ENCODE measurements at regions not wholly inside any gene's neighbourhood (a gene's known extent, or its start where the extent isn't known, plus 50 kb on each side); places are given as distances from the start of the nearest gene placed in this dataset.

GRCh38 chr2:41955316-41956043 lies 92.3 kb upstream of the PKDCC start:
- peaks cover 10% of the 10 kb centered on the region for H3K27me3 Mint-ChIP-seq (ENCODE audit: low read depth)
- no peaks in the 10 kb centered on the region for H3K4me1 Mint-ChIP-seq (ENCODE audit: low read depth)
- no peak overlapping the region for H3K4me3 Mint-ChIP-seq
- no peak overlapping the region for H3K27ac Mint-ChIP-seq
- H3K9me3 Mint-ChIP-seq = no peaks in the 10 kb centered on the region
- H3K36me3 Mint-ChIP-seq (ENCODE audit: low read depth) = no peaks in the 10 kb centered on the region

DNA sequence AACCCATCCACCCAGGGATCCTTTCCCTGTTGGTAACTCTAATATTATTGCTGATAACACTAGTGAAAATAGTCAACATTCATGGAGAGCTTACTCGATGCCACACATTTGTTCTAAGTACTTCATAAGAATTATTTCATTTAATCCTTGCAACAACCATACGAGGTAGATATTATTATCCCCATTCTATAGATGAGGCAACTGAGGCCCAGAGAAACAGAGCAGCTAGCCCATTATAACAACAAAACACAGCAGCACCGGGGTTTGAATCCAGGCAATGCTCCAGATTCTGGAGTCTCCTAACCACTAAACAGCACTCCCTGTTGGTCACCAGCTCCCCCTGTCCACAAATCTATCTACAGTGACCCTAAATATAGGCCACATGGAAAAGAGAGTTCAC lies 90.4 kb upstream of the PKDCC start:
- H3K27me3 Mint-ChIP-seq (ENCODE audit: low read depth) = peaks cover 14% of the 10 kb centered on the region
- no peak overlapping the region for H3K27ac Mint-ChIP-seq
- H3K9me3 Mint-ChIP-seq = no peaks in the 10 kb centered on the region
- no peak overlapping the region for H3K4me3 Mint-ChIP-seq
- H3K36me3 Mint-ChIP-seq (ENCODE audit: low read depth) = no peaks in the 10 kb centered on the region
- H3K4me1 Mint-ChIP-seq (ENCODE audit: low read depth) = no peaks in the 10 kb centered on the region

DNA sequence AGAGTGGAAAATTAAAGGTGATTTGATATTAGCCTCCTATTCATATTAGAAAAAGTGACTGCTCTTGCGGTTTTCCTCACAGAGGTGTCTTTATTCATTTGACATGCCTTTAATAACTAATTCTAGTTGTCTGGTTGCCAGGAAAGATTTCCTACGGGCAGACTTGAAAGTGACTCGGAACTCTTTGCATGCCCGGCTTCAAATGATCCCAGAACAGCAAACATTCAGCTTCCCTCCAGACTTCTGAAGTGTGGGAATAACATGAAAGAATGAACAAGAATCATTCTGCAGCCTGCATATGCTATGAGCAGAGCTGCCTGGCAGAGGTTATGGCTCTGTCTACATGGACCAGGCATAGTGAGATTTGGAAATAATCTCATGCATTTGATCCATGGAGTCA lies 89.6 kb upstream of the PKDCC start:
- Mint-ChIP-seq H3K4me1 (ENCODE audit: low read depth) (no peaks in the 10 kb centered on the region), H3K36me3 (ENCODE audit: low read depth) (no peaks in the 10 kb centered on the region), H3K4me3 (no peak overlapping the region)

DNA sequence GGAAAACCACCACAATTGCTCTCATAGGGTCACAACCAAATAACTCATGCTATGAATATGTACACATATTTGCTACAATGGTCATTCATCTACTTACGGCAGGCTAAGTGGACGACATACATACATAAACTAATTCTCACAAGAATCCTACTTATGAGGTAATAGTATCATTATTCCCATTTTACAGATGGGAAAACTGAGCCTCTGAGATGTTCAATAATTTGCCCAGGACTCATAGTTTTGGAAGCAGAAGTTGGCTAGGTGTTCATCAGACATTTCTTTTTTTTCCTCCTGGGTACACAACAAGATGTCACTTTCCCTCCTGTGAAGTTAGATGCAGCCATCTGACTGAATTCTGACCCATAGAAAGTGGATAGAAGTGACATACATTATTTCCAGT lies 89.0 kb upstream of the PKDCC start:
- Mint-ChIP-seq H3K4me3 (no peak overlapping the region), H3K27me3 (ENCODE audit: low read depth) (peaks cover 14% of the 10 kb centered on the region), H3K4me1 (ENCODE audit: low read depth) (no peaks in the 10 kb centered on the region), H3K27ac (no peak overlapping the region), H3K36me3 (ENCODE audit: low read depth) (no peaks in the 10 kb centered on the region), H3K9me3 (no peaks in the 10 kb centered on the region)

More for the DNA sequence above, 89.6 kb upstream of the PKDCC start:
- peaks cover 14% of the 10 kb centered on the region for H3K27me3 Mint-ChIP-seq (ENCODE audit: low read depth)
- H3K27ac Mint-ChIP-seq = no peak overlapping the region
- H3K9me3 Mint-ChIP-seq = no peaks in the 10 kb centered on the region

DNA sequence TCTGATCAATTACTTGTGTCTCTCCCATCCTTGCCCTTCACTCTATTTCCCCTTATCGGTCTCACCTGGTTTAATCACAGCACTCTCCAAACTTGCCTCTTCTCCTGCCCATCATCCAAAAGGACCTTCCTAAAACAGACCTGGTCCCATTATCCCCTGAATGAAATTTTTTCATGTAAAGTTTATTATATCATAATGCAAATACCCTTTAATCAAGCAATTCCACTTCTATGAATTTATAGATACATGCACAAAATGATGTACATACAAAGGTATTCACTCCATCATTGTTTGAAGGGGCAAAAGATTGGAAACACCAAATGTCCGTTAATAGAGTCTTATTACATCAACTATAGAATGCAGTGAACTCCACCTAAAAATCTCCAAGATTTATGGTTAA lies 88.1 kb upstream of the PKDCC start:
- Mint-ChIP-seq H3K36me3 (ENCODE audit: low read depth) (no peaks in the 10 kb centered on the region), H3K27ac (no peak overlapping the region), H3K4me3 (no peak overlapping the region), H3K9me3 (no peaks in the 10 kb centered on the region), H3K4me1 (ENCODE audit: low read depth) (no peaks in the 10 kb centered on the region), H3K27me3 (ENCODE audit: low read depth) (peaks cover 14% of the 10 kb centered on the region)

DNA sequence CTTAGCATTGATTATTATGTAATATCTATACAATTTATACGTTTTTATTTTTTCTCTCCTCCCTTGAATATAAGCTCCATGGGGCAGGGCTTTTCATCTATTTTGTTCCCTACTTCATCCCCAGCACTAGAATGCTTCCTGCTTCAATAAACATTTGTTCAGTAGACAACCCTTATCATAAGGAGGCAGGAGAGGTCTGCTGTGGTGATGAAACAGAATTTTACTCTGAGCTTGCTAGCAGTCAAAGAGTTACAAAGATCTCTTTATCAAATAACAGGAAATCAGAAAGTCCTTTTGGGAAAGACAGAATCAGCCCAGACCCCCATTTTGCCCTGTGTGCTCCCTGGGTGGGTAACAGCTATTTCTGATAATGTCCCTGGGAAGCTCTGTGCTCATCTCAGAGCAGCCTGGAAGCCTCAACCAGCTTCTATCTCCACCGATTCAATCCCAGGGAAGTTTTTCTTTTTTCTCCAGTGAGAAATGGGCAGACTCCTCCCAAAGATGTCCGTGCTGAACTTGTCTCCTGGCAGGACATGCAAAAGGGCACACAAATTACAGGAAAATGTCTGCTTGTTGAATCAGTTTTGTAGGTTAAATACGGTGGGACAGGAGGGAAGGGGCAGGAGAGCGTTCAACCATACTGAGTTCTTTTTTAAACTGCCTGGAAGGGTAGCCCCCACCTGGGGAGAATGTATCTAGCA lies 84.7 kb upstream of the PKDCC start:
- no peak overlapping the region for H3K4me3 Mint-ChIP-seq
- H3K27me3 Mint-ChIP-seq (ENCODE audit: low read depth) = peaks cover 14% of the 10 kb centered on the region
- no peak overlapping the region for H3K27ac Mint-ChIP-seq
- no peaks in the 10 kb centered on the region for H3K9me3 Mint-ChIP-seq
- H3K36me3 Mint-ChIP-seq (ENCODE audit: low read depth) = no peaks in the 10 kb centered on the region
- no peaks in the 10 kb centered on the region for H3K4me1 Mint-ChIP-seq (ENCODE audit: low read depth)

DNA sequence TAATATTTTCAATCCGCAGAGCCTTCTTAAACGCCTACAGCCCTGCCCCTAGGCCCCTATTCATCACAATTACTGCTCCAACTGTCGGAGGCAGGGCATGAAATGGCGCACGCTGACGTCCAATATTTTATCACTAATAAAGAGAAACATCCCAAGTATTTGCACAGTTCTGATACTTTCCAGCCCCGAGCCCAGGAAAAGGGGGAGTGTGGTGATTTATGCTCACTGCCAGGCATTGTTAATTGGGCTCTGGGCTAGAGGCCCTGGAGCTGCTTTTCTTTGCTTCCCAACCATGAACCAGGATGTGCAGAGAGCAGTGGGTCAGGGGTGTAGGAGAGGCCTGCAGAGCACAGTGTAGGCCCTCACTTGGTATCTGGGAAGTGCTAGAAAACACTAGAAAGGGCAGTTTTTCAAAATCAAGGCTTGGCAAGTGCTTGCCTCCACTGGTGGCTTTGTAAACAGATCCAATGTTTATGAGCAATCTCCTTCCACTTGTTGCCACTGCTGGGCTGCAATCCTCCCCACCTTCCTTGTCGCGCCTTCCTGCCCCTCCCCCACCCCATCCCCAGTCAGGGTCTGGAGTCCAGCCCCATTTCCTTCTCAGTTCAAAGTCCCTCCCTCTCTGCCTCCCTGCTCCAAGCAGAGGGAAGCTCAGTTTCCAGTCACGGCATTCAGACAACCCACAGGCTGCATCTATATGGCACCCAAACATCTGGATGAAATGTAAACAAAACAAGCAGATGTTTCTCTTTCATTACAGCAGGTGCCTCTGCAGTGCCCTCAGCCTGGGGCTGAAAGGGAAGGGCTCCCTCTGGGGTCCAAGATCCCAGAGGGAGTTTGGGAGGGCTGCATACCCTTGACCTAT lies 83.9 kb upstream of the PKDCC start:
- no peaks in the 10 kb centered on the region for H3K36me3 Mint-ChIP-seq (ENCODE audit: low read depth)
- no peak overlapping the region for H3K27ac Mint-ChIP-seq
- peaks cover 14% of the 10 kb centered on the region for H3K27me3 Mint-ChIP-seq (ENCODE audit: low read depth)
- no peaks in the 10 kb centered on the region for H3K9me3 Mint-ChIP-seq
- H3K4me3 Mint-ChIP-seq = no peak overlapping the region
- H3K4me1 Mint-ChIP-seq (ENCODE audit: low read depth) = no peaks in the 10 kb centered on the region

DNA sequence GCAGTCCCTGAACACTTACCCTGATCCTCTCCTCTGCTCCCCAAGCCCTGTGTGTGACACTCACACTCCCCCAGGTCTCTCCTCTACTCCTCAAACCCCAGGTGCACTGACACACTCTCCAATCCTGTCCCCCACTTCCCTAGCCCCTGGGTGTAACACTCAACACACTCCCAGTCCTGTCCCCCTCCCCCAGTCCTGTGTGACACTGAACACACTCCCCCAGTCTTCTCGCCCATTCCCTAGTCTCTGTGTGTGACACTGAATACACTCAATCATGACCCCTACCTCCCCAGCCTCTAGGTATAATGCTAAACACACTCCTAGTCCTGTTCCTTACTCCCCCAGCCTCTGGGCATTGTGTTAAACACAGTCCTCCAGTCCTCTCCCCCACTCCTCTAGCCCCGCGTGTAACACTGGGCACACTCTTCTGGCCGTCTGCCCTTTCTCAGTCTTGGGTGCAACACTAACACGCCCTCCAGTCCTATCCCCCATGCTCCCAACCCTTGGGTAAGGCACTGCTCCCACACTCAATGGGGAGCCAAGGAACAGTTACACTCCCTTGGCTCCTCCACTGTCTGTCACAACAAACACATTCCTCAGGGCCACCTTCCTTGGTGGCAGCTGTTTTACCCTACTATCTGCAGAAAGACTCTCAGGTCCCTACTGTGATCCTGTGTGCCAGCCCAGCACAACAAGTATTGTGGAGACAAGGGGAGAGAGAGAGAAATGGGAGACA lies 82.5 kb upstream of the PKDCC start:
- H3K4me1 Mint-ChIP-seq (ENCODE audit: low read depth) = no peaks in the 10 kb centered on the region
- H3K4me3 Mint-ChIP-seq = no peak overlapping the region
- no peaks in the 10 kb centered on the region for H3K9me3 Mint-ChIP-seq
- H3K36me3 Mint-ChIP-seq (ENCODE audit: low read depth) = no peaks in the 10 kb centered on the region
- H3K27ac Mint-ChIP-seq = no peak overlapping the region
- H3K27me3 Mint-ChIP-seq (ENCODE audit: low read depth) = peaks cover 5% of the 10 kb centered on the region

GRCh38 chr2:41965909-41966295 lies 81.9 kb upstream of the PKDCC start:
- Mint-ChIP-seq H3K4me3 (no peak overlapping the region), H3K9me3 (no peaks in the 10 kb centered on the region), H3K27ac (no peak overlapping the region), H3K27me3 (ENCODE audit: low read depth) (no peaks in the 10 kb centered on the region), H3K36me3 (ENCODE audit: low read depth) (no peaks in the 10 kb centered on the region), H3K4me1 (ENCODE audit: low read depth) (no peaks in the 10 kb centered on the region)

DNA sequence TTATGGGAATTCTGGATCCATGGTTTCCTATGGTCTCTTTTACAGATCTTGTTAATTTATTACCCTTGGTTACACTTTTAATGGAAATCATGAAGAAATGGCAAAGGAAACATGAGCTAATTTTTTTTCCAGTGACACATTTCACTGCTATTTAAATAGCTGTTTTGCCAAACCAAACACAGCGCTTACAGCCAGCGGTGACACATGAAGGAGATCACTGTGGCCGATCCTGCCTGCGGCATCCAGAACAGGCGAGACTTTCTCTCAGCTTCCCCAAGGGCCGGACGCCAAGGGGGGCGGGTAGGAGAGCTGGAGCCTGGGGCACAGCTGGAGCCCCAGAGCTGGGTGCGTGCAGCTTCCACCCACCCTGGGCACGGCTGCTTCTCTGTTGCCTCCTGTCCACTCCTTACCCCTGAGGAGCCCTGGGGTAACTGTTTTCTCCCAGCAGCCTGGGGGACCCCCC lies 81.4 kb upstream of the PKDCC start:
- Mint-ChIP-seq H3K27me3 (ENCODE audit: low read depth) (no peaks in the 10 kb centered on the region), H3K27ac (no peak overlapping the region), H3K4me3 (no peak overlapping the region), H3K36me3 (ENCODE audit: low read depth) (no peaks in the 10 kb centered on the region), H3K9me3 (no peaks in the 10 kb centered on the region), H3K4me1 (ENCODE audit: low read depth) (no peaks in the 10 kb centered on the region)

DNA sequence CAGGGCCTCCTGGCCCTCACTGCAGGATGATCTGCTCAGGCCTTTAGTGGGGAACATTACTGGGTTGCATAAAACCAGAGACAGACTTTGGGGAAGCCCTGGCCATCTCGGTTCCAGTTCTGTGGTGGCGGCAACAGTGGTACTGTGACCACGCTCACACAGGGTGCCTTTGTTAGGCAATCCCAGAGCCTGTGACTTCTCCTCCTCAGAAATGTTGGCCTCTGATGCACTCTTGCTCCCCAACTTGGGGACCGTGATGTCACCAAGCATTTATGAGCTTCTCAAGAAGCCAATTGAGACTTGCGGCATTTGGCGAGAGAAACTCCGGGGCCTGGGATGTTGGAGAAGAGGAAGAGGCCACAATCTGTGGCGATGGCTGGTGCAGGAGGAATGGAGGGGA lies 80.9 kb upstream of the PKDCC start:
- H3K4me1 Mint-ChIP-seq (ENCODE audit: low read depth) = no peaks in the 10 kb centered on the region
- no peaks in the 10 kb centered on the region for H3K9me3 Mint-ChIP-seq
- H3K36me3 Mint-ChIP-seq (ENCODE audit: low read depth) = no peaks in the 10 kb centered on the region
- no peak overlapping the region for H3K27ac Mint-ChIP-seq
- H3K4me3 Mint-ChIP-seq = no peak overlapping the region
- H3K27me3 Mint-ChIP-seq (ENCODE audit: low read depth) = no peaks in the 10 kb centered on the region

DNA sequence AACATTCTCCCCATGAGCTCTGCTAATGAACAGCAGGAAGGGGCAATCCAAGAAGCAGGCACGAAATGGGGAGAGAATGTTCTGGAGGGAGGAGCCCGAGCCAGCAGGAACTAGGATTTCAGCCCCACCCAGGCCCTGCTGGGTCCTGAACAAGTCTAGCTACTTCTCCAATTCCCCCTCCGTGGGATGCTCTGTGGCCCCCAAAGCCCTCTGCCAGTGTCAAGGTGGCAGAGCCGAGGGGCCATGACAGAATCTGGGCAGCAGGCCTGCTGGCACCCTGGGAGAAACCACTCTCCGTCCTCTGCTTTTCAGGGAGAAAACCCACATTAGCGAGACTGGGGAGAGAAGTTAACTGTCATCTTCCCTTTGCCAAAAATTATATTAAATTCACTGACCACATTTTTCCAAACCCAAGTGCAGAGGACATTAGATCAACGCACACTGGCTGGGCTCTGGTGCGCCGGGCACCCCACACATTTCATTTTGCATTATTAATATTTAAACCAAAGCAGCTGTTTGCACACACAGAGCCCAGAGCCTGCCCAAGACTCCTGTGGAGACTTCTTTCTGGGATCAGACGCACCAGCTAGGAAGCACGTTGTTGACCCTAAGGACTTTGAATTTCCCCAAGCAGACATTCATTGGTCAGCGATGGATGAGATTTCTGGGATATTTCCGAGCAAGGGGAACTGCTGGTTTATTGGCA lies 80.2 kb upstream of the PKDCC start:
- Mint-ChIP-seq H3K27me3 (ENCODE audit: low read depth) (no peaks in the 10 kb centered on the region), H3K4me1 (ENCODE audit: low read depth) (no peaks in the 10 kb centered on the region)

GRCh38 chr2:41968182-41968578 lies 79.6 kb upstream of the PKDCC start:
- H3K36me3 Mint-ChIP-seq (ENCODE audit: low read depth) = no peaks in the 10 kb centered on the region
- no peaks in the 10 kb centered on the region for H3K4me1 Mint-ChIP-seq (ENCODE audit: low read depth)
- H3K27me3 Mint-ChIP-seq (ENCODE audit: low read depth) = no peaks in the 10 kb centered on the region
- no peaks in the 10 kb centered on the region for H3K9me3 Mint-ChIP-seq
- no peak overlapping the region for H3K4me3 Mint-ChIP-seq
- H3K27ac Mint-ChIP-seq = no peak overlapping the region

More for the DNA sequence above, 80.2 kb upstream of the PKDCC start:
- no peak overlapping the region for H3K4me3 Mint-ChIP-seq
- no peaks in the 10 kb centered on the region for H3K9me3 Mint-ChIP-seq
- H3K27ac Mint-ChIP-seq = no peak overlapping the region
- no peaks in the 10 kb centered on the region for H3K36me3 Mint-ChIP-seq (ENCODE audit: low read depth)

All from T-helper 1 cell treated with Interleukin-12 subunit alpha and Interleukin-12 subunit beta and Interleukin-4 antibody, amounts not matched to agents 30 μg/mL and 1 μg/mL, for 36 hours (primary cell).